ENCODE measurements at regions not wholly inside any gene's neighbourhood (a gene's known extent, or its start where the extent isn't known, plus 50 kb on each side); places are given as distances from the start of the nearest gene placed in this dataset.

- TF ChIP-seq EZH2 (IDR thresholded peaks at IDR 0.05; ENCODE audit: borderline replicate concordance, low read depth, low read length, severe bottlenecking): no peak
- no peak for TF ChIP-seq CTCF (IDR thresholded peaks at IDR 0.05; ENCODE audit: borderline replicate concordance, extremely low read depth, low read length, poor library complexity, severe bottlenecking)
These were observed 699.2 kb downstream of the KCNT2 start for GRCh38 chr1:195909061-195909460.
